NCI-H774 (cell line): ENCODE measurements at regions not wholly inside any gene's neighbourhood (a gene's known extent, or its start where the extent isn't known, plus 50 kb on each side); places are given as distances from the start of the nearest gene placed in this dataset.

Experiments used
- DNase-seq: peaks from one replicate; lab custom pipeline; 2025; lab: John Stamatoyannopoulos, UW

- no peak for DNase-seq
These were observed 64.6 kb upstream of the PIM1 start for GRCh38 chr6:37105148-37106050.

- DNase-seq: no peak
These were observed 63.9 kb upstream of the PIM1 start for GRCh38 chr6:37106051-37106363.

- no peak for DNase-seq
These were observed 63.4 kb upstream of the PIM1 start for GRCh38 chr6:37106554-37106953.

GRCh38 chr6:37106982-37107491 is 62.9 kb upstream of the PIM1 start:
- no peak for DNase-seq

GRCh38 chr6:37109714-37110499 is 60.0 kb upstream of the PIM1 start:
- no peak for DNase-seq

- DNase-seq: no peak
These were observed 59.2 kb upstream of the PIM1 start for GRCh38 chr6:37110500-37111461.

- no peak for DNase-seq
These were observed 56.0 kb upstream of the PIM1 start for GRCh38 chr6:37113976-37114375.

GRCh38 chr6:37114612-37115011 is 55.3 kb upstream of the PIM1 start:
- DNase-seq: no peak

GRCh38 chr6:37115236-37115895 is 54.6 kb upstream of the PIM1 start:
- no peak for DNase-seq

GRCh38 chr6:37116326-37116725 is 53.6 kb upstream of the PIM1 start:
- no peak for DNase-seq

- DNase-seq: no peak
These were observed 50.5 kb upstream of the PIM1 start for GRCh38 chr6:37119387-37119886.
